ENCODE measurements at regions not wholly inside any gene's neighbourhood (a gene's known extent, or its start where the extent isn't known, plus 50 kb on each side); places are given as distances from the start of the nearest gene placed in this dataset.

GRCh38 chr18:35852786-35853185 lies 119.7 kb upstream of the RMP24 start:
- dilution Hi-C loops (cut with MboI; ENCODE audit: extremely low pct_ligation_motif_present, low sequenced_read_pairs) = no loop called here
- H3K9me3 ChIP-seq (replicated peaks; ENCODE audit: control insufficient read depth, insufficient read depth, low read length) = no peaks in the 10 kb centered on the region
- no TSS peak for BruUV-seq (replicated peaks)
- peak; percentile 82 for FAIRE-seq
- no peaks in the 10 kb centered on the region for H4K20me1 ChIP-seq (replicated peaks; ENCODE audit: control insufficient read depth, extremely low read depth, insufficient read depth, low read length)
- H3K79me2 ChIP-seq (ENCODE audit: control insufficient read depth, insufficient read depth, low read length) = no peaks in the 10 kb centered on the region
- POLR2A ChIA-PET = no interaction called here
- CTCF ChIA-PET = interaction anchor here (0.7 to 1.2 kb wide), 2 partner anchors 11 to 97 kb away, joined by 3 to 4 read pairs; no protein-coding TSS in a partner anchor
- no peak overlapping the region for H3K4me3 ChIP-seq (replicated peaks in 1 of 3; ENCODE audit: insufficient read depth in 1 of 3, low read depth in 1 of 3, low read length in 3 of 3)
- no peak overlapping the region for H3K27ac ChIP-seq (ENCODE audit: insufficient read depth, low read depth, low read length)
- intact Hi-C loops (cut with micrococcal nuclease) = loop anchor here (5.0 kb wide), 1 partner anchor 445 kb away; no protein-coding TSS in a partner anchor
- H3K4me1 ChIP-seq (ENCODE audit: control insufficient read depth, extremely low read depth, insufficient read depth, low read length) = no peaks in the 10 kb centered on the region
- no peak overlapping the region for H2AFZ ChIP-seq (ENCODE audit: low read depth, low read length)
- H3K9ac ChIP-seq (replicated peaks; ENCODE audit: extremely low read depth, insufficient read depth, low read length) = no peak overlapping the region
- peak; percentile 62 for TF ChIP-seq FOS (IDR thresholded peaks at IDR 0.05; ENCODE audit: borderline replicate concordance, insufficient read depth, low read length)
- TF ChIP-seq, protein P1, sequence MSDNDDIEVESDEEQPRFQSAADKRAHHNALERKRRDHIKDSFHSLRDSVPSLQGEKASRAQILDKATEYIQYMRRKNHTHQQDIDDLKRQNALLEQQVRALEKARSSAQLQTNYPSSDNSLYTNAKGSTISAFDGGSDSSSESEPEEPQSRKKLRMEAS (IDR thresholded peaks at IDR 0.05; ENCODE audit: insufficient read depth, insufficient read length) = no peak
- no peaks in the 10 kb centered on the region for H3K9me1 ChIP-seq (replicated peaks; ENCODE audit: control insufficient read depth, extremely low read depth, insufficient read depth, low read length)
- H3K36me3 ChIP-seq (ENCODE audit: control insufficient read depth in 2 of 2, extremely low read depth in 1 of 2, insufficient read depth in 2 of 2, low read length in 2 of 2) = no peaks in the 10 kb centered on the region
- DNase-seq (ENCODE audit: low read depth, low spot score) = peak; percentile 5
- H3K4me2 ChIP-seq (ENCODE audit: insufficient read depth, low read length) = no peak overlapping the region
- H3K27me3 ChIP-seq (ENCODE audit: control insufficient read depth in 2 of 2, insufficient read depth in 2 of 2, low read length in 2 of 2) = peaks cover 0 to 5% of the 10 kb centered on the region in 2 experiments

DNA sequence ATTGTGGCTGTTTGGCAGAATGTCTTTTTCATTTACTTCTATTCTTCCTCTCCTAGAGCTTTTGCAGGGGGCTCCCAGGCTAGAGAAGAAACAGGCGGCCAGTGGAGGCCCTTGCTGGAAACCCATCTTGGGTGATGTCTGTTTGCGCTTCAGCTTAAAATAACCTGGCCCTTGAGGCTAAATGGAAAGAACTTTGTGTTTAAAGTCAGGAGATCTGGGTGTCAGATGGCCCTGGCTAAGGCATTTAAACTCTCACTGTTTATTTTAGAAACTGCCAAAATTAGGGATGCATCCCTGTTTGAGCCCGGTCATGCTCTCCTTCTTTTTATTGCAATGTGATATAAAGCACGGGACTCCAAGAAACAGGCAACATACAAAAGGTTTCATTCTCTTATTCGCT lies 118.4 kb upstream of the RMP24 start:
- no peak overlapping the region for H3K27ac ChIP-seq (ENCODE audit: insufficient read depth, low read depth, low read length)
- no peak overlapping the region for H3K4me2 ChIP-seq (ENCODE audit: insufficient read depth, low read length)
- intact Hi-C loops (cut with micrococcal nuclease) (loop anchor here (5.0 kb wide), 1 partner anchor 447 kb away; no protein-coding TSS in a partner anchor), dilution Hi-C loops (cut with MboI; ENCODE audit: extremely low pct_ligation_motif_present, low sequenced_read_pairs) (no loop called here)
- no peak overlapping the region for H3K9ac ChIP-seq (replicated peaks; ENCODE audit: extremely low read depth, insufficient read depth, low read length)
- FAIRE-seq (no peak), DNase-seq (ENCODE audit: low read depth, low spot score) (no peak)
- H4K20me1 ChIP-seq (replicated peaks; ENCODE audit: control insufficient read depth, extremely low read depth, insufficient read depth, low read length) = no peaks in the 10 kb centered on the region
- H3K4me1 ChIP-seq (ENCODE audit: control insufficient read depth, extremely low read depth, insufficient read depth, low read length) = no peaks in the 10 kb centered on the region
- CTCF ChIA-PET = no interaction called here
- no peak overlapping the region for H3K4me3 ChIP-seq (replicated peaks in 1 of 3; ENCODE audit: insufficient read depth in 1 of 3, low read depth in 1 of 3, low read length in 3 of 3)
- H3K27me3 ChIP-seq (ENCODE audit: control insufficient read depth in 2 of 2, insufficient read depth in 2 of 2, low read length in 2 of 2) = peaks cover 0 to 5% of the 10 kb centered on the region in 2 experiments
- H3K79me2 ChIP-seq (ENCODE audit: control insufficient read depth, insufficient read depth, low read length) = no peaks in the 10 kb centered on the region
- no peaks in the 10 kb centered on the region for H3K9me3 ChIP-seq (replicated peaks; ENCODE audit: control insufficient read depth, insufficient read depth, low read length)
- POLR2A ChIA-PET = no interaction called here
- BruUV-seq (replicated peaks) = no TSS peak
- no peaks in the 10 kb centered on the region for H3K36me3 ChIP-seq (ENCODE audit: control insufficient read depth in 2 of 2, extremely low read depth in 1 of 2, insufficient read depth in 2 of 2, low read length in 2 of 2)
- H2AFZ ChIP-seq (ENCODE audit: low read depth, low read length) = no peak overlapping the region
- H3K9me1 ChIP-seq (replicated peaks; ENCODE audit: control insufficient read depth, extremely low read depth, insufficient read depth, low read length) = no peaks in the 10 kb centered on the region
- TF ChIP-seq JUN (IDR thresholded peaks at IDR 0.05; ENCODE audit: borderline replicate concordance, insufficient read depth, insufficient read length, low read depth) (no peak), FOS (IDR thresholded peaks at IDR 0.05; ENCODE audit: borderline replicate concordance, insufficient read depth, low read length) (no peak), MYC (IDR thresholded peaks at IDR 0.05; ENCODE audit: low read depth, low read length) (no peak), POLR2AphosphoS5 (IDR thresholded peaks at IDR 0.05; ENCODE audit: insufficient read depth, low read depth, low read length) (no peak), CTCF (IDR thresholded peaks at IDR 0.05; ENCODE audit: extremely low read depth in 1 of 2, insufficient read depth in 1 of 2, low read depth in 1 of 2, low read length in 2 of 2) (no peak), EZH2 (IDR thresholded peaks at IDR 0.05; ENCODE audit: borderline replicate concordance, low read depth, low read length, severe bottlenecking) (no peak), POLR2A (IDR thresholded peaks at IDR 0.05; ENCODE audit: low read depth, low read length) (no peak), GATA2 (IDR thresholded peaks at IDR 0.05; ENCODE audit: insufficient read depth, insufficient read length, low read depth, low read length) (no peak)
- TF ChIP-seq, protein P1 (IDR thresholded peaks at IDR 0.05; ENCODE audit: insufficient read depth, insufficient read length) = no peak

Measured in endothelial cell of umbilical vein (primary cell).